ENCODE measurements at regions not wholly inside any gene's neighbourhood (a gene's known extent, or its start where the extent isn't known, plus 50 kb on each side); places are given as distances from the start of the nearest gene placed in this dataset.
"Not testable (repeated sequence)": the region's sequence is repeated elsewhere in the genome, so short reads cannot be mapped to it uniquely, and the experiment has no call there.

GRCh38 chr16:77114361-77114760 is 76.6 kb upstream of the MON1B start:
- TF ChIP-seq HEYL (CRISPR knock-in tag; IDR thresholded peaks at IDR 0.05); CTCF (IDR thresholded peaks at IDR 0.05); MYC (IDR thresholded peaks at IDR 0.05; ENCODE audit: borderline replicate concordance, low read length); RCOR1 (IDR thresholded peaks at IDR 0.05; ENCODE audit: low read depth, low read length); CBX8 (IDR thresholded peaks at IDR 0.05); EP300 (IDR thresholded peaks at IDR 0.05); POLR2A (IDR thresholded peaks at IDR 0.05; ENCODE audit: low read length); SMC3 (IDR thresholded peaks at IDR 0.05); RFX5 (IDR thresholded peaks at IDR 0.05): not testable (repeated sequence)

All from A549 (cell line).